Retina (tissue), 1 donor: ENCODE measurements at regions not wholly inside any gene's neighbourhood (a gene's known extent, or its start where the extent isn't known, plus 50 kb on each side); places are given as distances from the start of the nearest gene placed in this dataset.

ENCODE experiments used
- DNase-seq: peaks from one replicate; pipeline ENCODE4 v3.0.0-alpha.2; 2016

DNA sequence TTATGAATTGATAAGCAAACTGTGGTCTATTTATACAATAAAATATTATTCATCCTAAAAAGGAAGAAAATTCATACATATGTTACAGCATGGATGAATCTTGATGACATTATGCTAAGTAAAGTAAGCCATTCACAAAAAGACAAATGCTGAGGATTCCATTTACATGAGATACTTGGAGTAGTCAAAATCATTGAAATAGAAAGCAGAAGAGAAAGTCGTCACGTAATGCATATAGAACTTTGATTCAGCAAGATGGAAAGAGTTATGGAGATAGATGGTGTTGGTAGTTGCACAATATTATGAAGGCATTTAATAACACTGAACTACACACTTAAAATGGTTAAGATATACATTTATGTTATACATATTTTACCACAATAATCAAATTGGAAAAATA lies 309.7 kb upstream of the KLF6 start:
- no peak for DNase-seq

- no peak for DNase-seq
Measured at GRCh38 chr10:4093438-4093837, 308.4 kb upstream of the KLF6 start.

DNA sequence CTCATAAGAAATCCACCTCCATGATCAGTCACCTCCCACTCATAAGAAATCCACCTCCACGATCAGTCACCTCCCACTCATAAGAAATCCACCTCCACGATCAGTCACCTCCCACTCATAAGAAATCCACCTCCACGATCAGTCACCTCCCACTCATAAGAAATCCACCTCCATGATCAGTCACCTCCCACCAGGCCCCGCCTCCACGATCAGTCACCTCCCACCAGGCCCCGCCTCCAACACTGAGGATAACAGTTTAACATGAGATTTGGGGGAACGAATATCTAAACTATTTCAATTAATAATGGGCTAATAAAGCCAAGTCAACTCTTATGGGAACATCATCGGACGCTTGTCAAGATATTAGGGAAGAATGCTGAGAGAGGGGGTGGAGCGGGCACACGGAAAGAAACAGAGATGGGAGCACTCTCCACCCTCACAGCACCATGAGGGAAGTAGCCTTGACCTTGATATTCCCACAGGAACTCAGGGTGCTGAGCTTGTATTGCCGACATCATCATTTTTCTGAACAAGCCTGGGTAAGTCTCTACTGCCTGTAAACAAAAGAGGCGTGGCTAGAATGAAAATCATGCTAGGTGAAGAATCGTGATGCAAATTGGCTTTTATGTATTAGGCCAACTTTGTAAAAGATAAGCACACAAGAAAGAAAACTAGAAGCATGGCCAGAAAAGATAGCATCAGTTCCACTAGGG lies 303.5 kb upstream of the KLF6 start:
- DNase-seq: no peak

DNA sequence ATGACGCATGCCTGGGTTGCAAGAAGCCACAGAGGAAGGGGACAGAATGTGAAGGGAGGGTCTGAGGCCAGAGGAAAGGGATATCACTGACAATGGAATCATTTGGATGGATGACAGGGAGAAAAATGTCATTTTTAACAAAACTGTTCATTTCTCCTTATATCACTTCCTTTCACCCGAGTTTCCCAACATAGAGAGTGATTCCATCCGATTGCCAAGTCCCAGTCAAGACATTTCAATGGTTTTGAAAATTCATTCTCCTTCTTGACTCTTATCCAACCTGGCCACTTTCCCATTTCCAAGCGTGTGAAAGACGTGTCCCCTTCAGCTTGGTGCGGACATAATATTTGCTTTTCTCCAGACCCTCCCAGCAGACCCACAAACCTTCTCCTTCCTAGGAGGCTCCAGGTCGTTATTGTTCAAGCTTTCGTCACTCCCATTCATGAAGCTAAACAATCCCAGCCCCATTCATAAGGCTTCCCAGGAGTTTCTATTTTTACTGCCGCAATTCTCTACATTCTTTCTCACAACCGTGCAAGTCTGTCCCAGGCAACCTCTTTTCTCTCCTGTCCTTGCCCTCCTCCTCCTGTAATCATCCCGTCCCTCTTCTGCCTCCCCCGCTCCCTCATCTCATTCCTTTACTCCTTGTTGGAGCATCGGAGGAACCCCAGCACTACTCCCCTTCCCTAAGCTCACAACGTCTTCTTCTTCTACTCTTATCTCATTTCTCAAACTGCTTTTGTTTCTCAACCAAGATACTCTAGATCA lies 301.3 kb upstream of the KLF6 start:
- DNase-seq: no peak

DNA sequence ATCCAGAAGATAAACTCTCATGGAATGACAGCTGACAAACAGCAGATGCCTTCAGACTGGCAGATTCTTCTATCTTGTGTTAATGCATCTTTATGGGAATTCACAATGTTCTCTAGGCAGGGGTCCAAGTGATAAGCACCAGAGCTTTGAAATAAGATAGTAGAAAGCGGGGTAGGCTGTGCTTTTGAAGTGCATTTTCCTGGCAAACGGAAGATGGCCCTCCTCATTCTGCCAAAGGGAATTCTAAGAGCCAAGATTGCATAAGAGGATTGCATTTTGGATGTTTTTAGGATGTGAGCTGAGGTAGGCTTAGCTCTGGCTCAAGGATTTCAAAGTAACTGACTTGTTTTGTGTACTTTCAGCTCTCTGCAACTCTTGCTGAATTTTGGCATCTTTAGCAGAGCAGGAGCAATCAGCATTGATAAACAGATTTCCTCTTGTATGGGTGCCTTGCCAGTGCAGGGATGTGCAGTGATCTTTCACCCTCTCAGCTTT lies 298.5 kb upstream of the KLF6 start:
- no peak for DNase-seq

GRCh38 chr10:4082861-4083260 lies 297.9 kb upstream of the KLF6 start:
- DNase-seq: no peak

- no peak for DNase-seq
Measured at GRCh38 chr10:4081685-4082111, 296.7 kb upstream of the KLF6 start.

- DNase-seq: no peak
Measured at GRCh38 chr10:4080225-4080805, 295.3 kb upstream of the KLF6 start.

- DNase-seq: no peak
Measured at GRCh38 chr10:4079803-4080202, 294.8 kb upstream of the KLF6 start.

DNA sequence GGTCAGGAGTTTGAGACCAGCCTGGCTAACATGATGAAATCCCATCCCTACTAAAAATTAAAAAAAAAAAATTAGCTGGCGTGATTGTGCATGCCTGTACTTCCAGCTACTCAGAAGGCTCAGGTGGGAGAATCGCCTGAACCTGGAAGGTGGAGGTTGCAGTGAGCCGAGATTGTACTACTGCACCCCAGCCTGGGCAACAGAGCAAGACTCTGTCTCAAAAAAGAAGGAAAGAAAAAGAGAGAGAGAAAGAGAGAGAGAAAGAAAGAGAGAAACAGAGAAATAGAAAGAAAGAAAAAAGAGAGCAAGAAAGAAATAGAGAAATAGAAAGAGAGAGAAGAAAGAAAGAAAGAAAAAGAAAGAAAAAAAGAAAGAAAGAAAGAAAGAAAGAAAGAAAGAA lies 292.8 kb upstream of the KLF6 start:
- DNase-seq: no peak

DNA sequence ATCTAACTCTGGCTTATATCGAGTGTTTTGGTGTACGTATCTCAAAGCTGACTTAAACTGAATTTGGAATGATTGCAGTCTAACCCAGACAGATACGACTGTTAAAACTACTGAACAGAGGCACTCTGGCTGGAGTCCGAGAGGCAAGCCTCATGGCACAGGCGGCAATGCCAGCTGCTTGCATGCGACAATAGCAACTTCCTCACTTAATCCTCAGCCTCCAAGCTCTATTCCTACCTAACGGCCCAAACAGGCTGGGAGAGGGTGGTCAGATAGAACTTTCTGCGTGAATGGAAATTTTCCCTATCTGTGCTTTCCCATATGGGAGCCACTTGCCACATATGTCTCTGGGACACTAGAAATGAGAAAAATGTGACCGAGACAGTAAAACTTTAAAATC lies 292.0 kb upstream of the KLF6 start:
- no peak for DNase-seq

- no peak for DNase-seq
Measured at GRCh38 chr10:4075443-4075842, 290.4 kb upstream of the KLF6 start.

- no peak for DNase-seq
Measured at GRCh38 chr10:4074545-4075407, 289.8 kb upstream of the KLF6 start.

GRCh38 chr10:4073912-4074311 lies 288.9 kb upstream of the KLF6 start:
- no peak for DNase-seq

GRCh38 chr10:4070921-4071660 lies 286.1 kb upstream of the KLF6 start:
- DNase-seq: no peak

DNA sequence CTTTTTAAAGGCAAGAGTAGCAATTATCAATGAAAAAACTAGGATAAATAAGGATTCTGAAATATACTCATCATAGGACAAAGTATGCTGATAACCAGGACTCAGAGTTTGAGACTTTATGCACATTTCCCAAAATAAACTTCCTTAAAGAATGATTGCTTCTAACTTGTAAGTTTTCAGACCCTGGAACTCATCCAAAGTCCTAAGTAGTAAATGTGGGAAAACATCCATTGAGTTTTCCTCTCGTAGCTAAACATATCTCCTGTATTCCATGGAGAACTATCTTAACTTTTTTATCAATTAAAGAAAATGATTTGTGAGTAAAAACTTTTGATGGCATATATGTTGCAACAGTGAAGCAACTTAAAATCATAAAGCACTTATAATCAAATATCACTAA lies 285.2 kb upstream of the KLF6 start:
- no peak for DNase-seq

DNA sequence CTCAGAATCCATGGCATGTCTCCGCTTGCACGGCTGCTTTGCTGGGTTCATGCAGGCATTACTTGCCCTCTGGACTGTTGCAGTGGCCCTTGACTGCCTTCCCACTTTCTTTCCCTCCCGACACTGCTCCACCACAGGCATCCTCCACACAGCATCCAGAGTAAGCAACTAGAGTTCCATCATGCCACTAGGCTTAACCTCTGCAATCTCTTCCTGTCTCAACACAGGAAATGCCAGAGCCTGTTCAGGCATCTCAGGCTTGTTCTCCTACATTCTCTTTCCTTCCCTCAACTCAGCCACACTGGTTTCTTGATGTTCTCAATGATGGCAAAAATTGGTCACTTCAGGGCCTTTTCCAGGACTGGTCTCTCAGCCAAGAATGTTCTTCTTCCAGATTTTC lies 284.5 kb upstream of the KLF6 start:
- no peak for DNase-seq

DNA sequence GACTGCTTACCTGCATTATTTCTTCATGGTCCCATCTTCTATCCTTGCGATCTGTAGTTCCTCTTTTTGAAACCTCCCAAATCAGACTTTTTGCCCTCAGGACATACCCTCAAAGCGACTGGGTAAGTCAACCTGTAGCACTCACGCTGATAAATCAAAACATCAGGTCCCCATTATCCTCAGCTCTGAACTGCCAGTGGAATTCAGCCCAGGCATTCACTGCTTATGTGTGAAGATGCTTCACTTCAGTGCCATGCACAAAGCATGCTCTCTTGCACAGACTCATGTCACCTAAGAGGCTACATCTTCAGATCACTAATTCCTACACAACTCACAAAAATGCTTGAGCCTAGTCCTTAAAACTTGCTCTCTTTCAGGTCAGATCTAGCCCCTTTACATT lies 283.6 kb upstream of the KLF6 start:
- no peak for DNase-seq

DNA sequence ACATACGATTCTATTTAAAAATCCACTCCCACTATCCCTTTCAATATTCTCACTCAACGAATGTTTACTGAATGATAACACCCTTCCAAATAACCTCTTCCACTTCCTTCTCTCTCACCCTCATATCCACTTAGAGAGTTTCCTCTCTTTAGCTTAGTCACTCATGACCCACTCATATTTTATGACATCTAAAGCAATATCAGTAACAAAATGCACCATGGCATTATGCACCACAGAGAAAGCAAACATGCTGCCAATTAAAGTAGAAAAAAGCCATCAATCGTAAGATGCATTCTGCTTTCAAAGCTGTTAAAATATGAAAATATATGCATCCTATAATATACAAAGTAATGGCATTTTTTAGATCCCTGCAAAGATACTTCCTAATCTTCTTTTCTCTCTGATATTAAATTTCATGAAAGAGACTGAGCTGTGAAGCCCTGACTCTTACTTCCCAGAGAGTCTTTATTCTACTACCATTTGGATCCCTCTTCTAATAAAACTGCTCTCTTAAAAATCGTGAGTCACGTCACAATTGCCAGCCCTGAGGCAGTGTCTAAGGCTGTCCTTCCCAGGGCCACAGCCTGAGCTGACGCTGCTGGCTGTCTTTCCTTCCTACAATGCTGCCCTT lies 283.0 kb upstream of the KLF6 start:
- DNase-seq: no peak

DNA sequence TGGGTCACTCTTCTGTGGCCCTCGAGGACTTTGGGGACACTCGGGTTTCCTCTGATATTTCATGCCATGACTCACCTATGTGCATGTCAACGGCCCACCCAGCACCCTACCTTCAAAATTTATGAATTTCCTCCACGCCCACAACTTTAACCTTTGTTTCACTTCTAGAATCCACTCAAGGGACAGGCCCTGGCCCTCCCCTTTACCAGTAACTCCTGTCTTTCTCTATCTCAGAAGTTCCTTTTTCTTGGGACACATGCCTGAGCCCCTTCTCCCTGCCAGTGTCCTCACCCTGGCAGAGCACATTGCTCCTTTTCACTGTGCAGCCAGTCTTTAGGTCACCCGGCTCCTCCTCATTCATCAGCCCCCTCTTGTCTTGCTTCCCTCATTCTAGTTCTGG lies 282.5 kb upstream of the KLF6 start:
- DNase-seq: no peak

- DNase-seq: no peak
Measured at GRCh38 chr10:4066581-4067390, 281.8 kb upstream of the KLF6 start.
